Effector CD4-positive, alpha-beta T cell (primary cell): ENCODE measurements at regions not wholly inside any gene's neighbourhood (a gene's known extent, or its start where the extent isn't known, plus 50 kb on each side); places are given as distances from the start of the nearest gene placed in this dataset.

Experiments used
- DNase-seq: peaks from one replicate; pipeline ENCODE4 v3.0.0-alpha.2; 2020

GRCh38 chr18:78903436-78904178 lies 76.0 kb upstream of the SALL3 start:
- DNase-seq = no peak

- DNase-seq = no peak
Observed at GRCh38 chr18:78904179-78904531, 75.5 kb upstream of the SALL3 start.

GRCh38 chr18:78905334-78905733 lies 74.3 kb upstream of the SALL3 start:
- DNase-seq = no peak

- DNase-seq = no peak
Observed at GRCh38 chr18:78906066-78906465, 73.6 kb upstream of the SALL3 start.

- DNase-seq = no peak
Observed at GRCh38 chr18:78908462-78909260, 71.0 kb upstream of the SALL3 start.

GRCh38 chr18:78911751-78912283 lies 67.8 kb upstream of the SALL3 start:
- DNase-seq = no peak

- DNase-seq = no peak
Observed at GRCh38 chr18:78912336-78912735, 67.3 kb upstream of the SALL3 start.

DNA sequence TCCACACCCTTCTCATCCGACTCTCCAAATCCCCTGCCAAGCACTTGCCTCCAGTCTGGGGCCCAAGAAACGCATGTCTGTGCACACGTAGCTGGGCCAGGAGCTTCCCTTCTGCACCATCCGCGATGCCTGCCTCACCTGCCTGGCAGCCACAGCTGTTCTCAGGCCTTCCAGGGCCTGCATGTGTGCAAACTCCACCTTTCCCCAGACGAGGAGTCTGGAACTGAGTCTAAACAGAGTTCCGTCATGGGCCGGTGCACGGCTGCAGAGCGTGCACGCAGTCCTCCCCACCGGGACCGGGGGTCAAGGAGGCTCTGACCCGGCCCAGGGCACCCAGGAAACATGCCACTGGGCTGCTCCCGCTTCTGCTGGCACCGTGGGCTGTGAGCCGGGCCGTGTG lies 66.8 kb upstream of the SALL3 start:
- DNase-seq = no peak

DNA sequence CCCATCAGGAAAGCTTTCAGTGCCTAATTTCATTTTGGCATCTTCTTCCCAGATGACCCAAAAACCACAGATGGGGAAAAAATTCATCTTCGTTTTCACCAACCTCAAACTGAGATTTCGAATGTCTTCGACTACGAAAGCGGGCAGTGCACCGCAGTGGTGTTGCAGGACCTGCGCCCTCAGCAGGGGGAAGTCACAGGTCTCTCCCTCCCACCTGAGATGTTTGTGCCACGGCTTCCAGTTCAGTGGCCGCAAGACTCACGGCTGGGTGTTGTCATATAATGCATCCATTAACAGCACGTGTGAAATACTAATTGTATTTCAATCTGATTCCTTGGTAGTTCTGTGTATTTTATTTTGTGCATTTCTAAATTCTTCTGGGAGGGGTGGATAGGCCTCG lies 66.2 kb upstream of the SALL3 start:
- DNase-seq = no peak

DNA sequence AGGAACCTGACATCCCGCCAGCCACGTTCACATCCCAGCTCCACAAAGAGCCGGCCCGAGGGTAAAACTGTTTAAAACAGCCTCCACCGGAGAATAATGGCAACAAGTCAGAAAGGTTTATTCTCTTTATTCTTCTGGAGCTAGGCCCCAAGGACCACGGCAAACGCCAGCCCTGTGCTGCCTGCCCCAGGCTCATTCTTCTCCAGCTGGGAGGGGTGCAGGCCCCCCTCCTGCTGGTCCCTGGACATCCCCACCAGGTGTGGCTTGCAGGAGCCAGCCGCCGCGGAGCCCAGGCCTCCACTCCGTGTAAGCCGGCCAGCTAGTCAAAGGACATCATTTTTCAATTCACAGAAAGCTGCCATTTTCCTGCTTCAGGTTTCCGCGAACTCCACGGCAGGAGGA lies 65.8 kb upstream of the SALL3 start:
- no peak for DNase-seq

DNA sequence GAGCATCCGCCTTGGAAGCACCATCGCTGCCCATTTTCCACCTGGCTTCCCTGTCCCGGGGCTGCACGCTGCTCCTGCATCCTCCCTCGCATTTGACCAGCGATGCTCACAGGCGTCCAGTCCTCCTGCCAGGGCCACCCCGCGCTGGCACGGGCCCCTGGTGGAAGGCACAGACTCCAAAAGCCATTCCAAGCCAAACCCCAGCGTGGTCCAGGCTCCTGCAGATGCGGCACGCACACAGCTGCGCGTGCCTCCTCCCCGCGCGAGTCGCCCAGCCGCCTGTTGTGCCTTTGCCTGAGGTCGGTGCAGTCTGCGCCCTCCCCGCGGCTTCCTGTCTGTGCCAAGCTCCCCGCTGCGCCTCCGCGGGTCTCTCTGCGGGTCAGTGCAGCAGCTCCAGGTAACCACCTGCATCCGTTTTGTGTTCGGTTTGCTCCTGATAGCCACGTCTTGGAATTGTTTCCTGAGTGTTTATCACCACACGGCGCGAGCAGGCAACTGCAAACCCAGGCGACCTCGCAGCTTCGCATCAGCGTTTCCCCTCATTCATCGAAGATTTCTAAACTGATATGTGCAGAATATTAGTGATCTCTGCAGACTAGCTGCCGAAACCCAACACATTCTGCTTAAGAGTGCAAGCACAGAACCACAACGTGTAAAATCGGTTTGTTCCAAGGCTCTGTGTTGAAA lies 65.2 kb upstream of the SALL3 start:
- no peak for DNase-seq

DNA sequence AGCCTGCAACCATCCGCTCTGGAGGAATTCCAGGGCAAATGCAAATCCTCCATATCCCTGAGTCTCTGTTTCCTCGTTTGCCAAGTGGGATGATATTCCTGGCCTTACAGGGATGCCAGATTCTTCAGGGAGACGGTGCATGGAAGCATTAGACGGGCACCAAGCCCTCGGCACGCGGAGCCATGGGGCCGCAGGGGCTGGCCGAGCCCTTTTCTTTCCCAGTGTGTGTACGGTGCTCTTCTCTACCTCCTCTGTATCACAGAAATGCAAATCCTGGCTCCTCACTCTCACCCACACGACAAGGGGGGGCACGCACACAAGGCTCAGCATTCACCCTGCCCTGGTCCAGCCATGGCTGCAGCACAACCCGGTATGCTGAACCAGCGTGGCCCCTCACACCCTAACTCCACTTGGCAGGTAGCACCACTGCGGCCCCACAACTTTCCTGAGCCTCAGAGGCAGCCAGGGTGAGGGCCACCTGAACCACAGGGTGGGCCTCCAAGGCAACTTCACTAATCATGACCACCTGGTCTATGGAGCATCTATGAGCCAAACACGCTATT lies 64.1 kb upstream of the SALL3 start:
- no peak for DNase-seq

DNA sequence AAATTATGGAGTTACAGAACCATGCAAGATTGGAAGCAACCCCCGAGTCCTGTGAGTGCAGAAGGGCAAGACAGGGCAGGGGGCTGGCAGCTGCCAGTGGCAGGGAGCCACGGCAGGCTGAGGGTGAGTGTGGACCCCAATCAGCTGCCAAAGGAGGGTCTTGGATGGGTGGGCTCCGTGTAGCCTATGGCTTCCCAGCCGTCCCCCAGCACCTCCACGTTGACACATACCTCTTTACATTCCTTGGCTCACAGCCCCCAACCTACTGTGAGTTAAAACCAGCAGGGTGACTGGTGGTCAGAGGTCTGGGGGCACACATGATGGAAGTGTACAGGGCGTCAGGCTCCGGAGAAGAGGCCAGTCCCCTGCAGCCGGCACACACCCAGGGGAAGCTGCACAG lies 60.9 kb upstream of the SALL3 start:
- no peak for DNase-seq

- DNase-seq = no peak
Observed at GRCh38 chr18:78919956-78920355, 59.7 kb upstream of the SALL3 start.

DNA sequence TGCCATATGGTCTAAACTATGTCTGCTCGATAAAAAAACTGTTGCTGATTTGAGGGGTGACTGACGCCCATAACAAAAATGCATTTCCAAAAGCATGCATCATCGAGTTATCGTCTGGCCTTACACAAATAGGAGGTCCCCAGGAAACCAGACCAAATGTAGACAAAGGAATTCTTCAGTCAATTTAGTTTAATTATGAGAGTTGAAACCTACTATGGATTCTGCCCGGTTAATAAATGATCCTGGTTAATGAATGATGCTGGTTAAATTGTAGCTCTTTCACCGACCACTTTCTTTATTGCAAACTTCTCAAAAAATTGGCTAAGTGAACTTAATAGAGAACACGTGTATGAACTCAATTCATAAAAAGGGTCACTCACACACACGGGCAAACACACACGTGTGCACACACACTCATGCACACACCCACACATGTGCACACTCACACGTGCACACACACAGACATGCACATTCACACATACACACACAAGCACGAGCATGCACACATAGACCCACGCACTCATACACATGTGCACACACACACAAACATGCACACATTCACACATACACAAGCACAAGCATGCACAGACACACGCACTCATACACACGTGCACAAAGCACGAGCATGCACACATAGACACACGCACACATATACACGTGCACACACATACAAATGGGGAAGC lies 59.0 kb upstream of the SALL3 start:
- DNase-seq = no peak

- no peak for DNase-seq
Observed at GRCh38 chr18:78922856-78923255, 56.8 kb upstream of the SALL3 start.

GRCh38 chr18:78924301-78924700 lies 55.3 kb upstream of the SALL3 start:
- DNase-seq = no peak

- DNase-seq = no peak
Observed at GRCh38 chr18:78924786-78925540, 54.7 kb upstream of the SALL3 start.

GRCh38 chr18:78925557-78926242 lies 53.9 kb upstream of the SALL3 start:
- no peak for DNase-seq

- no peak for DNase-seq
Observed at GRCh38 chr18:78926243-78926615, 53.4 kb upstream of the SALL3 start.

DNA sequence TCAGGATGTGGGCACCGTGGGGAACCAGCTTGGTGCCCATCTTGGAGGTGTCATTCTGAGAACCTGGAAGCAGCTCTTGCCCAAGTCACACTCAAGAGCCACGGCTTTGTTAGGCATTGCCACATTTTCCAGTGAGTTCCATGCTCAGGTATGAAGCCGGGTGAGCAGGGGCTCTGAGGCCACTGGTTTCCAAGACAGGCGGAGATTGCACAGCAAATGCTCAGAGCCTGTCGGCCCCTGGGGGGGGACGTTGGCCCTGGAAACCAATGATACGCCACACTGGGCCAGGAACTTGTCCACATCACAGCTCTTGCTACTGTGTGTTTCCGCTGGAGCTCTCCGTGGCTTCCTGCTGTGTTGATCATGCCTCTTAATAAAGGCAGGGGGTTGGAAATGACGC lies 52.5 kb upstream of the SALL3 start:
- no peak for DNase-seq
